GM18519 (cell line): ENCODE measurements at regions not wholly inside any gene's neighbourhood (a gene's known extent, or its start where the extent isn't known, plus 50 kb on each side); places are given as distances from the start of the nearest gene placed in this dataset.

Experiments used
- ATAC-seq: cut with Tn5 transposase; IDR thresholded peaks from one replicate; pipeline ENCODE4 v1.9.1; 2021; ENCODE audit warnings: mild to moderate bottlenecking, moderate library complexity; ENCODE audit not compliant: unreplicated experiment, low FRiP score

- no peak for ATAC-seq
Measured at GRCh38 chr9:90027296-90027790, 422.5 kb downstream of the GADD45G start.

DNA sequence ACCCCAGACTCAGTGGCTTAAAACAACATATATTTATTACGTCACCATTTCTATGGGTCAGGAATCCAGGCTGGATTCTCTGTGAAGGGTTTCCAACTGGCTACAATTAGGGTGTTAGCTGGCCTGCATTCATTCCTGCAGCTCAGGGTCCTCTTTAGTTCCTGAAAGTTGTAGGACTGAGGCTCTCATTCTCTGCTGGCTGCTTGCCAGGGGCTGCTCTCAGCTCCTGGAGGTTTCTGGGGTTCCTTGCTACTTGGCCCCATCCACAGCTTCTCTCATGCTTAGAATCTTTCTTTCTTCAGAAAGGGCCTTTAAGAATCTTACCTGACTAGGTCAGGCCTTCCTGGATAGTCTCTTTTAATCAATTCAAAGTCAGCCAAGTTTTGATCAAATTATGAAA is 424.6 kb downstream of the GADD45G start:
- ATAC-seq: no peak

GRCh38 chr9:90029996-90030395 is 425.2 kb downstream of the GADD45G start:
- no peak for ATAC-seq

GRCh38 chr9:90032296-90033027 is 427.6 kb downstream of the GADD45G start:
- ATAC-seq: no peak

DNA sequence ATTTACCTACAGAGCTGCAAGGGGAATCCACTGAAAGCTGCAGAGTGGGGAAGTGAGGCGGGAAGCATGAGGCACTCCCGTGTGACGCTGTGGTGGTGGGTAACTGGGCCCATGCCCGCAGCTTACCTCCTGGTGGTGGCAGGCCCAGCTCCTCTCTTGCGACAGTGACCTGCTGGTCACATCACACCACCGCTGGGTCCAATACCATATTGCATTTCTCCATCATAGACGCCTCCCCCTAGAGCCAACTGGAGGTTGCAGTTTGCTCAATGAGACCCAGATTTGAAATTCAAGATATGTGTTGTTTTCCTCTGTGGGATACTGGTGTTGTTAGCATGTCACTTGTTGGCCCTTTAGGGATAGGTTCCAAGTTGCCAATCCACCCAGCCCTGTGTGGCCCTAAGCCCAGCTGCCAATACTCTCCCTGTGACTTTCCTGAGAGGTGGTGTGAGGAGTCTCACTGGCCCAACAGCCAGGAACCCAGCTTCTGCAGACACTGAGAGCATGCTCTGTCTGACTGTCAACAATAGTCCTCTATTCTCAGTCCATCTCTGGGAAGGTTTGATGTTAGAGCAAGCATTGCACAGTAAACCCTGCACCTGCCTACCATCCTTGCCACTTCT is 428.3 kb downstream of the GADD45G start:
- ATAC-seq: no peak

DNA sequence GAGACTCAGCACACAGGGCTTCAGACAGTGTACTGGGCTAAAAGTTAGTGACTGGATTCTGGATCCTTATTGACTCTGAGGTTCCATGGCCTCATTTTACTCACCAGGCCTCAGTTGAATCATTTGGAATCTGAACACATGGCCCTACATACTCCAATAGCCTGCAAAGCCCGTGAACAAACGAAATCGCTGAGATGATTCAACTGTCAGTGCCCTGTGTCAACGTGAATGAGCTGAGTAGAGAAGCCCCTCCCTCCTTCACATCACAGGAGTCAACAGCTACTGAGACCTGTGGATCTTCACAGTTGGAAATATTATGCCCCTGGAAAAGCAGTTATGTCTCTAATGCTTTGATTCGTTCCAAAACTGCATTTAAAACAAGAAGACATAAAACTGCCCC is 429.3 kb downstream of the GADD45G start:
- no peak for ATAC-seq

DNA sequence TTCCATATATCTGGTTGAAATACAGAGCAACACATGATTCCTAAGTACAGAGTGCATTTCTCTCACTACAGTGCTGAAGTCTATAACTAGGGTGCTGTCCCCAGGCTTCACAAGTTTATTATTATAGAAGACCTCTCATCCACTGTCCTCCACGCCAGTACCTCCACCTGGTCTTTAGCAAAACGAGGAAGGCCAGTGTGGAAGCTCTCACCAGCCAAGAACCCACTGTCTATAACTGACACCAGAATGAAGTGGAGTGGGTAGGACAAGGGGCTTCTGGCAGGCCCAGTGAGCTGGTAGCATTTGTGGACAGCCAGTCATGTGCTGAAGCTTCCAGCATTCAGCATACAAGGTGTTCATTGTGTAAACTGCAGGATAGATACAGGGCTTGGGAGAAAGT is 430.7 kb downstream of the GADD45G start:
- no peak for ATAC-seq

- ATAC-seq: no peak
Measured at GRCh38 chr9:90037146-90037797, 432.5 kb downstream of the GADD45G start.

DNA sequence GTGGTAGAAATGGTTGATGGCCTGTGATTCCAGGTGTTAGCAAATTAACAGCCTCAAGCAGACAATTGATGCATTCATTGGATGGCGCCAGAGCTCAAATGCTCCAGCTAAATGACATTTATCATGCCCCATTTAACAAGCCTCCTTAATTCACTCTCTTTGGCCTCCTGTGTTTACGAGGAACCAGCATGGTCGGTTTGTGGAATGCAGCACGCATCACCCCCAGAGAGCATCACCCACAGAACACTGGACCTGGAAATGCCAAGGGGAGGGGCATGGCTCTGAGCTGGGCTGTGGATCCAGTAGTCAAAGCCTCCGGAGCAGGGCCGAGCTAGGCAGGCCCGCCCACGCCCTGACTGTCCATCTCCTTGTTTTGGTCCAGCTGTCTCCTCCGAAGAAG is 434.0 kb downstream of the GADD45G start:
- ATAC-seq: no peak

DNA sequence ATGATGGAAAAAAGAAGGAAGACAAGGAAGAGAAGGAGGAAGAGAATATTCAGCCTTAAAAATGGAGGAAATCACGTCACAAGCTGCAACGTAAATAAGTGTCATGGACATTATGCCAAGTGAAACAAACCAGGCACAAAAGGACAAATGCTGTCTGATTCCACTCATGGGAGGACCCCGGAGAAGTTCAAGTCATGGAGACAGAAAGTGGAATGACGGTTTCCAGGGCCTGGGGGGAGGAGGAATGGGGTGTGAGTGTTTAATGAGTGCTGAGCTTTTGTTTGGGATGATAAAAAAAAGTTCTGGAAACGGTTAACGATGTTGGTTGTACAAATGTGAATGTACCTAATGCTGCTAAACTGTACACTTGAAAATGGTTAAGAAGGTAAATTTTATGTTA is 439.5 kb downstream of the GADD45G start:
- no peak for ATAC-seq

DNA sequence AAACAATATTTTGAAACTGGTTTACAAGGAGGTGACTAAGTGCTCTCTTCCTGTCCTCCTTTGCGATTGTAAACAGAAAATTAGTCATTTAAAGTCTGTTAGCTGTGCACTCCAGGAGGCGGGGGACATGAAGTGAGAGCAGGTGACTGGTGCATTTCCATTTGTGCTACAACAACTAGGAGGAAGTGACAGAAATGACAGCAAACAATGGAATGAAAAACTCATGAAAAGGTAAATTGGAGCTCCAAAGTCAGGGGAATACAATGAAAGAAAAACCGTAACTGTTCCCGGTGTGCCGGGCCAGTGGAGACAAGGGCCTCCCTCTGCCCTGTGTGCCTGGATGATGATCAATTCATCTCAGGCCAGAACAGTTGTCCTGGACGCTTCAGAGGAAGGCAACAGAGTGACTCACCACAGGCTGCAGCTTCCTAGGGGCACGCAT is 439.9 kb downstream of the GADD45G start:
- no peak for ATAC-seq

DNA sequence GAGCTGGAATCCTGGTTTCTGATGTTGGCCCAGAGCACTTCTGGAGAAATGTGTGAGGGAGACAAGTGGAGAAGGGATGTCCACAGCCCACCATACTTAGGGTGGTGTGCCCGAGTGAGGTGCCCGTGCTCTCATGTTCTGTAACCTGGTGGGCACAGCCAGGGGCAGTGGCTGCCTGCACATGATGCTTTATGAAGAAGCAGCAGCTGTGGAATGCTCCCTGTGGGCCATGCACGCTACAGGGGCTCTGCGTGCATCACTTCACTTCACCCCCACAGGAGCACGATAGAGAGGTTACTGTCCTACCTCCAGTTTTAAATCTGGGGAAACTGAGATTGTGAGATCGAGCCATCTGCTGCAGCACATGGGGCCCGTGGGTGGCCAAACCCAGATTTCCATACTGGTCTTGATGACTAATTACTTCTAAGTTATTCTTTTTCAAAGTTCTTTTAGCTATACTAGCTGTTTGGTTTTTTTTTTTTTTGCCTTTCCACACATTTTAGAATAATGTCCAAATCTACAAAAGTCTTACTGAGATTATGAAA is 441.6 kb downstream of the GADD45G start:
- no peak for ATAC-seq

DNA sequence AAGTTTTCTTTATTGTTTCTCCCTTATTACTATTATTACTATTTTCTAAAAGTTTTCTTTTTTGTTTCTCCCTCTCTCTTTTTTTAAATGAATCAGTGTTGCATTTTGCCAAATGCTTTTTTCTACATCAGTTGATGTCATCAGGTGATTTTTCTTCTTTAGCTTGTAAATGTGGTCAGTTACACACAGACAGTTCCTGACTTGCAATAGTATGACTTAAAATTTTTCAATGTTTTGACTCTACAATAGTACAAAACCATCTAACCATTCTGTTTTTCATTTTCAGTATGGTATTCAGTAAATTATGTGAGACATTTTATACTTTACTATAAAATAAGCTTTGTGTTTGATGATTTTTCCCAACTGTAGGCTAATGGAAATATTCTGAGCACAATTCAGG is 443.0 kb downstream of the GADD45G start:
- no peak for ATAC-seq

- ATAC-seq: no peak
Measured at GRCh38 chr9:90052366-90052765, 447.6 kb downstream of the GADD45G start.

DNA sequence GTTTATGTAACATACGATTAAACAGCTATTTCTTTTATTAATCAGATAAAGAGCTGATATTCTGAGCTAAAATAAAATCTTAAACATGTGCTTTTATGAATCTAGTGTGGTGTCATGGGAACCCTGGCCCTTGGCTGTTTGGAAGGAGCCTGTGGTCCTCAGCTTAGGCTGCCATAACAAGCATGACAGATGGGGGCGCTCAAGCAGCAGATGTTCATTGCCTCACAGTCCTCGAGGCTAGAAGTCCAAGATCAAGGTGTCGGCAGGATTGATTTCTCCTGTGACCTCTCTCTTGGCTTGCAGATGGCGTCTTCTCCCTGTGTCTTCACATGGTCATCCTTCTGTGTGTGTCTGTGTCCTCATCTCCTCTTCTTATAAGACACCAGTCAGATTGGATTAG is 448.2 kb downstream of the GADD45G start:
- no peak for ATAC-seq

- no peak for ATAC-seq
Measured at GRCh38 chr9:90054810-90055209, 450.0 kb downstream of the GADD45G start.

GRCh38 chr9:90055226-90055625 is 450.4 kb downstream of the GADD45G start:
- no peak for ATAC-seq

- ATAC-seq: no peak
Measured at GRCh38 chr9:90057361-90057760, 452.5 kb downstream of the GADD45G start.

DNA sequence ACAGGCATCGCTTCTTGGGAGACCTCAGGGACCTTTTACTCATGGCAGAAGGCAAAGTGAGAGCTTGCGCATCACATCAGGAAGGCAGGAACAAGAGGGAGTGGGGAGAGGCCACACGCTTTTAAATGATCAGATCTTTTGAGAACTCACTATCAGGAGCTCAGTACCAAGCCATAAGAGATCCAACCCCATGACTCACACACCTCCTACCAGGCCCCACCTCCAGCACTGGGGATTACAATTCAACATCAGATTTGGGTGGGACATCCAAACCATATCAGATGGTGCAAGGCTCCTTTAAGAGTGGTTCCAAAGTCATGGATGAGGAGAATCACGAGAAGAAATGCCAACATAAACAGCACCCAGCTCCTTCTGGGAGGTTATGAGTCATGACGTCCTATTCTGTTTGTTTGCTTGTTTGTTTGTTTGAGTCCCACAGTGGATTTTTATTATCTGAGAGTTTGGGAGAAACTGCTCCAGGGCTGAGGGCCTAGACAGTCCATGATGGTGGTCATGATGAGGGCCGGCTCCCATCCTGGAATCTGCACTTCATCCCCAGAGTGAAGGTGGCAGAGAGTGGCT is 453.5 kb downstream of the GADD45G start:
- ATAC-seq: no peak

DNA sequence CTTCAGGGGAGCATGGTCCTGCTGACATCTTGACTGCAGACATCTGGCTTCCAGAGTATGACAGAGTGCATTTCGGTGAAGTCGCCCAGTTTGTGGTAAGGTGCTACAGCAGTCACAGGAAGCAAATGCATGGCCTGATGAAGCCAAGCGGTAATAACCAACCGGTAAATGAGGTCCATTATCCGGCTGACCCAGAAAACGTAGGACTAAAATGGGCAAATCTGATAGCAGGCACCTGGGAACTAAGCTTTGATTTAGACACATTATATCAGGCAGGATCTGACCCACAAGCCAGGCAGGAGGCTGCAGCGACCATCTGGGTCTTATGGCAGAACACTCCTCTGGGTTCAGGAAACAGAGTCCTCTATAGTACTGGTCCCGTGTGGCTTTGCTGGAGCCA is 454.6 kb downstream of the GADD45G start:
- no peak for ATAC-seq

DNA sequence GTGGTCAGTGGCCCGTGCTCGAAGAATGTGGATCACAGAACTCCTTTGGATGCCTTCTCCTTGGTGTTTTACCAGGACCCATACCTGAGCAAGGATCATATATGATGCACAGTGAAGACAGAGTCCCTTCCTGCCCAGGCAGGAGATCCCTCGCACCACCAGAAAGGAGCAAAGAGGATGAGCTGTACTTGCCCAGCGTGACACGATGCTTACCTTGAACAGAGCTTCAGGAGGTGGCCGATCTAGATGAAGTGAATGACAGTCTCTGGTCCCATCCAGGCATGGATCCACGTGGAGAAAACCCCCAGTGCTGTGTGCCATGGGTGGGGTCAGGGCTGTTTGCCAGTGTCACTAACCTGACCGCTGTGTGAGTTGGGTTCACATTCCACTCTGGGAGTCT is 455.4 kb downstream of the GADD45G start:
- no peak for ATAC-seq
